ENCODE measurements at regions not wholly inside any gene's neighbourhood (a gene's known extent, or its start where the extent isn't known, plus 50 kb on each side); places are given as distances from the start of the nearest gene placed in this dataset.

- no peaks in the 10 kb centered on the region for H3K4me1 ChIP-seq
- H3K4me3 ChIP-seq, result no peak overlapping the region
- no peak for DNase-seq
- H3K36me3 ChIP-seq, result no peaks in the 10 kb centered on the region
- no peak overlapping the region for H3K27ac ChIP-seq (replicated peaks)
- H3K9me3 ChIP-seq (replicated peaks), result peaks cover 16% of the 10 kb centered on the region
- intact Hi-C loops (cut with micrococcal nuclease), result no loop called here
- TF ChIP-seq CTCF (IDR thresholded peaks at IDR 0.05; ENCODE audit: borderline replicate concordance), result no peak
- H3K27me3 ChIP-seq (ENCODE audit: low read depth), result no peaks in the 10 kb centered on the region
Observed at GRCh38 chr2:128724972-128725371, 406.3 kb upstream of the HS6ST1 start.

DNA sequence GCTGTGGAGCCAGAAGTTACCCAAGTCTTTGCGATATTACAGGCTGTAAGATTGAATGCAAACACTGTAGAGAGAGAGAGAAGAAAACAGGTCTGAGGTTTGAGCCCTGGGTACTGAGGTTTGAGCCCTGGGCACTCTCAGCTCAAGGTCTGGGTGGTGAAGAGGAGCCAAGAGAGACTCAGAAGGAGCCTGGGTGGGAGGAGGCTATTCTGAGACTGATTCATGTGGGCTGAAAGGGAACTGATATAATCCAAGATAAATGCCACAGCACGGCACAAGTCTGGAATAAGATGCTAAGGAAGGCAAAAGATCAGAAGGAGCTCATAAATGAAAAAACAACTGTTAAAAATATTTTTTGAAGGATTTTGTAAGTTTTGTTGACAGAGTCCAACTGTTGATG lies 407.6 kb upstream of the HS6ST1 start:
- H3K9me3 ChIP-seq (replicated peaks), result peaks cover 20% of the 10 kb centered on the region
- DNase-seq, result no peak
- no peak overlapping the region for H3K4me3 ChIP-seq
- TF ChIP-seq CTCF (IDR thresholded peaks at IDR 0.05; ENCODE audit: borderline replicate concordance), result no peak
- H3K27ac ChIP-seq (replicated peaks), result no peak overlapping the region
- peaks cover 6% of the 10 kb centered on the region for H3K27me3 ChIP-seq (ENCODE audit: low read depth)
- no peaks in the 10 kb centered on the region for H3K4me1 ChIP-seq
- intact Hi-C loops (cut with micrococcal nuclease), result no loop called here
- no peaks in the 10 kb centered on the region for H3K36me3 ChIP-seq

DNA sequence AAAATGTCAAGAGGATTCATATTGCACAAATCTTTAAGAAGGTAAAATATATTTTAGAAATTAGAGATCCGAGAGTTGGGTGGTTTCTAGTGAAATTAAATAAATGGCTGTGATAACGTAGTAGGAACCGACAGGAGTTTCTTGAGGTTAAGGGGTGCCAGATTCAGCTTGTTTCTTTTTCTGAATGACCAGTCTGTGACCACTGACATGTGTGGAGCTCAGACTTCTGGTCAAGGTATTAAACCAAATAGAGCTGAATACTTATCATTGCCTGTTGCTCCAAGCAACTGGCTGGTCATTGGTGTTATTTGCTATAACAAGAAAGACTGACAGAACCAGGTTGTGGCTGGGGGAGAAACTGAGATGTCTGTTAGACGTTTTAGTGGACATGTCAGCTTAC lies 408.2 kb upstream of the HS6ST1 start:
- H3K4me1 ChIP-seq, result no peaks in the 10 kb centered on the region
- peaks cover 6% of the 10 kb centered on the region for H3K27me3 ChIP-seq (ENCODE audit: low read depth)
- H3K27ac ChIP-seq (replicated peaks), result no peak overlapping the region
- DNase-seq, result no peak
- peaks cover 20% of the 10 kb centered on the region for H3K9me3 ChIP-seq (replicated peaks)
- TF ChIP-seq CTCF (IDR thresholded peaks at IDR 0.05; ENCODE audit: borderline replicate concordance), result no peak
- intact Hi-C loops (cut with micrococcal nuclease), result no loop called here
- H3K4me3 ChIP-seq, result no peak overlapping the region
- no peaks in the 10 kb centered on the region for H3K36me3 ChIP-seq

GRCh38 chr2:128727404-128727803 lies 408.7 kb upstream of the HS6ST1 start:
- TF ChIP-seq CTCF (IDR thresholded peaks at IDR 0.05; ENCODE audit: borderline replicate concordance), result no peak
- Histone ChIP-seq H3K4me1 (no peaks in the 10 kb centered on the region), H3K27me3 (ENCODE audit: low read depth) (peaks cover 6% of the 10 kb centered on the region), H3K36me3 (no peaks in the 10 kb centered on the region), H3K4me3 (no peak overlapping the region), H3K27ac (replicated peaks) (no peak overlapping the region), H3K9me3 (replicated peaks) (peaks cover 20% of the 10 kb centered on the region)
- DNase-seq, result no peak
- intact Hi-C loops (cut with micrococcal nuclease), result no loop called here

DNA sequence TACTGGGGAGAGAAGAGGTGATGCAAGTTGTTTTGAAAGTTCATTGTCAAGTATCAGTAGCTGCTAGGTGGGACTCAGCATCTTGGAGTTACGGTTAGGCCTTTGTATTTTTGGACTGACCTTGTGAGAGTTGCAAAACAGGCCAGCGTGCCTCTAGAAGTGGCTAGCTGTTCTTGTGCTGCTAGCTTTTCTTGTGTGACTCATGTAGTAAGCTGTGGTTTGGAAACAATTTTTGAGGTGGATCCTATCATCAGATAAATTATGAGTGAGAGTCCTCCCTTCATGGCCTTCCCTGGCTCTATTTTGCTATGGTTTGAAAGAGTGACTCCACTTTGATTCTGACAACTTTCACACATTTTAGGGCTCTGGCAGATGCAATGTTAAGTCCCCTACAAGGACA lies 409.2 kb upstream of the HS6ST1 start:
- no peaks in the 10 kb centered on the region for H3K4me1 ChIP-seq
- no peaks in the 10 kb centered on the region for H3K36me3 ChIP-seq
- peaks cover 20% of the 10 kb centered on the region for H3K9me3 ChIP-seq (replicated peaks)
- DNase-seq, result no peak
- no peak for TF ChIP-seq CTCF (IDR thresholded peaks at IDR 0.05; ENCODE audit: borderline replicate concordance)
- H3K27me3 ChIP-seq (ENCODE audit: low read depth), result peaks cover 6% of the 10 kb centered on the region
- no peak overlapping the region for H3K4me3 ChIP-seq
- no peak overlapping the region for H3K27ac ChIP-seq (replicated peaks)
- intact Hi-C loops (cut with micrococcal nuclease), result no loop called here

GRCh38 chr2:128729051-128729450 lies 410.4 kb upstream of the HS6ST1 start:
- intact Hi-C loops (cut with micrococcal nuclease), result no loop called here
- Histone ChIP-seq H3K4me1 (no peaks in the 10 kb centered on the region), H3K27me3 (ENCODE audit: low read depth) (peaks cover 6% of the 10 kb centered on the region), H3K4me3 (no peak overlapping the region), H3K9me3 (replicated peaks) (peaks cover 20% of the 10 kb centered on the region), H3K36me3 (no peaks in the 10 kb centered on the region), H3K27ac (replicated peaks) (no peak overlapping the region)
- DNase-seq, result no peak
- no peak for TF ChIP-seq CTCF (IDR thresholded peaks at IDR 0.05; ENCODE audit: borderline replicate concordance)

All from left ventricle myocardium inferior (tissue), 1 donor.